ENCODE measurements at regions not wholly inside any gene's neighbourhood (a gene's known extent, or its start where the extent isn't known, plus 50 kb on each side); places are given as distances from the start of the nearest gene placed in this dataset.

DNA sequence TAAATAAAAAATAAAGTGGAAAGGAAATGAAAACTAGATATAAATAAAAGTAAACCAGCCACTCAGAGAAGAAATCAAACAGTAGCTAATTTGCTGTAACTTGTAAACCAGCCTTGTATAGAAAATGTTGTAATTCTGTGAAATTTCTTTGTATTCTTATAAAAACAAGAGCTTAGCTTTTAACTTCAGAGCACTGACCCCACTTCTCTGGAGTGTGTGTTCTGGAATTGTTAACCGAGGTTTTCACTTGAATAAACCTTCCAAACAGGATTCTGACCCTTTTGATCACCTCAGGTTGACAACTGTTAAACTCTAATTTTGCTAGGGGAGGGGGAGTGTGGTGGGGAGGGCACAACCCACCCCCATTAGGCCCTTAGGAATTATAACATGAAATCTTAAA, 151.9 kb upstream of the TRIM24 start:
- no peaks in the 10 kb centered on the region for H3K9me3 ChIP-seq (ENCODE audit: low read depth)
- in situ Hi-C loops (cut with MboI), result no loop called here
- DNase-seq, result no peak
- H2AFZ ChIP-seq, result no peak overlapping the region
- no peak for TF ChIP-seq EZH2phosphoT487 (IDR thresholded peaks at IDR 0.05; ENCODE audit: insufficient read depth, low read depth)
- TF ChIP-seq EZH2 (IDR thresholded peaks at IDR 0.05; ENCODE audit: insufficient read depth, poor library complexity, severe bottlenecking), result no peak
- no peaks in the 10 kb centered on the region for H3K4me1 ChIP-seq (ENCODE audit: insufficient read depth)
- no peaks in the 10 kb centered on the region for H3K27me3 ChIP-seq (replicated peaks; ENCODE audit: insufficient read depth)
- no peak overlapping the region for H3K27ac ChIP-seq
- no peaks in the 10 kb centered on the region for H4K20me1 ChIP-seq (ENCODE audit: insufficient read depth)
- no peak overlapping the region for H3K9ac ChIP-seq
- H3K79me2 ChIP-seq (ENCODE audit: insufficient read depth), result no peaks in the 10 kb centered on the region
- no peaks in the 10 kb centered on the region for H3F3A ChIP-seq (ENCODE audit: insufficient read depth)
- H3K4me3 ChIP-seq, result no peak overlapping the region
- no peaks in the 10 kb centered on the region for H3K9me2 ChIP-seq (ENCODE audit: insufficient read depth)
- 17 to 25% methylated on average over 1 of the region's 1 CpG for WGBS, 2 experiments (ENCODE audit: low coverage in 1 of 2, low lambda C conversion rate in 2 of 2, missing lambda C conversion rate in 2 of 2)
- H3K4me2 ChIP-seq (ENCODE audit: unreplicated experiment), result no peak overlapping the region
- no peaks in the 10 kb centered on the region for H3K36me3 ChIP-seq (ENCODE audit: low read depth)

DNA sequence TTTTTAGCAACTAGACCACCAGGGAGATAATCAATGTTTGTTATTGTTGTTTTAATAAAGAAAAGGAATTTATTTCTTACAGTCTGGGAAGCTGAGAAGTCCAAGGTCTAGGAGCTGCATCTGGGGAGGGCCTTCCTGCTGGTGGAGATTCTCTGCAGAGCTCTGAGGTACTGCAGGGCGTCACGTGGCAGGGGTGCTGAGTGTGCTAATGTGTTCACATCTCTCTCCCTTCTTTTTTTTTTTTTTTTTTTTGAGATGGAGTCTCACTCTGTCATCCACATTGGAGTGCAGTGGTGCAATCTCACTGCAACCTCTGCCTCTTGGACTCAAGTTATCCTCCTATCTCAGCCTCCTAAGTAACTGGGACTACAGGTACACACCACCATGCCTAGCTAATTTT, 150.9 kb upstream of the TRIM24 start:
- no peaks in the 10 kb centered on the region for H3K36me3 ChIP-seq (ENCODE audit: low read depth)
- no peaks in the 10 kb centered on the region for H3K9me2 ChIP-seq (ENCODE audit: insufficient read depth)
- 0 to 8% methylated on average over 2 of the region's 2 CpGs for WGBS, 2 experiments (ENCODE audit: low coverage in 1 of 2, low lambda C conversion rate in 2 of 2, missing lambda C conversion rate in 2 of 2)
- no peak for TF ChIP-seq EZH2 (IDR thresholded peaks at IDR 0.05; ENCODE audit: insufficient read depth, poor library complexity, severe bottlenecking)
- TF ChIP-seq EZH2phosphoT487 (IDR thresholded peaks at IDR 0.05; ENCODE audit: insufficient read depth, low read depth), result no peak
- H3K27ac ChIP-seq, result no peak overlapping the region
- no peaks in the 10 kb centered on the region for H3K4me1 ChIP-seq (ENCODE audit: insufficient read depth)
- H3K4me3 ChIP-seq, result no peak overlapping the region
- H3K9ac ChIP-seq, result no peak overlapping the region
- H3K27me3 ChIP-seq (replicated peaks; ENCODE audit: insufficient read depth), result no peaks in the 10 kb centered on the region
- H4K20me1 ChIP-seq (ENCODE audit: insufficient read depth), result no peaks in the 10 kb centered on the region
- in situ Hi-C loops (cut with MboI), result no loop called here
- DNase-seq, result no peak
- no peak overlapping the region for H3K4me2 ChIP-seq (ENCODE audit: unreplicated experiment)
- no peaks in the 10 kb centered on the region for H3K9me3 ChIP-seq (ENCODE audit: low read depth)
- no peaks in the 10 kb centered on the region for H3K79me2 ChIP-seq (ENCODE audit: insufficient read depth)
- no peaks in the 10 kb centered on the region for H3F3A ChIP-seq (ENCODE audit: insufficient read depth)
- no peak overlapping the region for H2AFZ ChIP-seq

DNA sequence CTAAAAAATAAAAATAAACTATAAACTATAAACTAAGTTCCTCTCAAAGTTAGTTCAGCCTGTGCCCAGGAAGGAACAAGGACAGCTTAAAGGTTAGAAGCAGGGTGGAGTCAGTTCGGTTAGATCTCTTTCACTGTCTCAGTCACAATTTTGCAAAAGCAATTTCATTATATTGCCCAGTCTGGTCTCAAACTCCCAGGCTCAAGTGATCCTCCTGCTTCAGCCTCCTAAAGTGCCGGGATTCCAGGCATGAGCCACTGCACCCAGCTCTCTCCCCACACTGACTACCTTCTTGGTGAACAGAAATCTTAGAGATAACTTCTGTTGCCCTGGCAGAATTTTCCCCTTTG, 146.3 kb upstream of the TRIM24 start:
- Histone ChIP-seq H3K36me3 (ENCODE audit: low read depth) (no peaks in the 10 kb centered on the region), H4K20me1 (ENCODE audit: insufficient read depth) (no peaks in the 10 kb centered on the region), H2AFZ (no peak overlapping the region), H3K79me2 (ENCODE audit: insufficient read depth) (no peaks in the 10 kb centered on the region), H3K4me1 (ENCODE audit: insufficient read depth) (no peaks in the 10 kb centered on the region), H3F3A (ENCODE audit: insufficient read depth) (no peaks in the 10 kb centered on the region), H3K27ac (no peak overlapping the region), H3K9me2 (ENCODE audit: insufficient read depth) (no peaks in the 10 kb centered on the region), H3K9ac (no peak overlapping the region), H3K27me3 (replicated peaks; ENCODE audit: insufficient read depth) (no peaks in the 10 kb centered on the region), H3K4me3 (no peak overlapping the region), H3K9me3 (ENCODE audit: low read depth) (no peaks in the 10 kb centered on the region), H3K4me2 (ENCODE audit: unreplicated experiment) (no peak overlapping the region)
- 33 to 40% methylated on average over 2 of the region's 2 CpGs for WGBS, 2 experiments (ENCODE audit: low coverage in 1 of 2, low lambda C conversion rate in 2 of 2, missing lambda C conversion rate in 2 of 2)
- TF ChIP-seq EZH2 (IDR thresholded peaks at IDR 0.05; ENCODE audit: insufficient read depth, poor library complexity, severe bottlenecking), result no peak
- no peak for TF ChIP-seq EZH2phosphoT487 (IDR thresholded peaks at IDR 0.05; ENCODE audit: insufficient read depth, low read depth)
- in situ Hi-C loops (cut with MboI), result no loop called here
- DNase-seq, result no peak

DNA sequence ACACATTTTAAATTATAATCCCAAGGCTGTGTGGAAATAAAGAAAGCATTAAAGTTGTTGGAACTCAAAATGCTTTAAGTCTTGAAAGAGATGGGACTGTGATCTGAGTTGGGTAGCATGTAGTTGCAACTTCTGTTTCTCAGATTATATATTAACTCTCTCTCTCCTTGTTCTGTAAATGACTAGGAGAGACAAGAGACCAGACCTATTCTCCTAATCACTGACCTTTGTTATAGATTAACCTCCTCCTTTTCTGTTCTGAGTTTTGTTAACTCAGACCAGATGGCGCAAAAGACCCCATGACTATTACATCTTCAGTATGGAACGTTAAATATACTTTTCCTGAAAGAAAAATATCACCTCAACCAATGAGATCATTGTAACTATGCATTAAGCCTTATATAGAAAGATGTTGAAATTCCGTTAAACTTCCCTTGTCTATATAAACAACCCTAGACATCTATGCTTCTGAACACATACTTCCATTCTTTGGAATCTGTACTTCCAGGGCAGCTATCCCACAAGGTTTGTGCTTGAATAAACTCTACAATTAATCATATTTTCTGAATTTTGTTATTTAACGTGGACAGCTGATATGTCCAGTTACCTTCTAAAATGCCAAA, 143.5 kb upstream of the TRIM24 start:
- H3K36me3 ChIP-seq (ENCODE audit: low read depth), result no peaks in the 10 kb centered on the region
- no peaks in the 10 kb centered on the region for H4K20me1 ChIP-seq (ENCODE audit: insufficient read depth)
- H3K4me2 ChIP-seq (ENCODE audit: unreplicated experiment), result no peak overlapping the region
- in situ Hi-C loops (cut with MboI), result no loop called here
- TF ChIP-seq EZH2phosphoT487 (IDR thresholded peaks at IDR 0.05; ENCODE audit: insufficient read depth, low read depth), result no peak
- TF ChIP-seq EZH2 (IDR thresholded peaks at IDR 0.05; ENCODE audit: insufficient read depth, poor library complexity, severe bottlenecking), result no peak
- no peak overlapping the region for H3K27ac ChIP-seq
- H3K9ac ChIP-seq, result no peak overlapping the region
- no peaks in the 10 kb centered on the region for H3K9me3 ChIP-seq (ENCODE audit: low read depth)
- no peak for DNase-seq
- no peaks in the 10 kb centered on the region for H3F3A ChIP-seq (ENCODE audit: insufficient read depth)
- no peaks in the 10 kb centered on the region for H3K27me3 ChIP-seq (replicated peaks; ENCODE audit: insufficient read depth)
- no peaks in the 10 kb centered on the region for H3K4me1 ChIP-seq (ENCODE audit: insufficient read depth)
- H2AFZ ChIP-seq, result no peak overlapping the region
- no peak overlapping the region for H3K4me3 ChIP-seq
- no peaks in the 10 kb centered on the region for H3K79me2 ChIP-seq (ENCODE audit: insufficient read depth)
- no peaks in the 10 kb centered on the region for H3K9me2 ChIP-seq (ENCODE audit: insufficient read depth)
- WGBS, 2 experiments (ENCODE audit: low coverage in 1 of 2, low lambda C conversion rate in 2 of 2, missing lambda C conversion rate in 2 of 2), result 9 to 15% methylated on average over 4 of the region's 4 CpGs
